MV-4-11 (cell line): ENCODE measurements at regions not wholly inside any gene's neighbourhood (a gene's known extent, or its start where the extent isn't known, plus 50 kb on each side); places are given as distances from the start of the nearest gene placed in this dataset.

Experiments
- DNase-seq: peaks from one replicate; lab custom pipeline; 2025; lab: John Stamatoyannopoulos, UW

GRCh38 chr11:108994887-108995286 is 330.0 kb downstream of the DDX10 start:
- peak; percentile 94 for DNase-seq

GRCh38 chr11:108997826-108998225 is 333.0 kb downstream of the DDX10 start:
- no peak for DNase-seq

- DNase-seq, result no peak
Observed at GRCh38 chr11:109000531-109000930, 335.7 kb downstream of the DDX10 start.

- no peak for DNase-seq
Observed at GRCh38 chr11:109001585-109001984, 336.7 kb downstream of the DDX10 start.

- DNase-seq, result no peak
Observed at GRCh38 chr11:109012991-109013390, 348.1 kb downstream of the DDX10 start.

GRCh38 chr11:109015283-109015682 is 350.4 kb downstream of the DDX10 start:
- DNase-seq, result no peak

GRCh38 chr11:109016724-109017123 is 351.9 kb downstream of the DDX10 start:
- DNase-seq, result no peak

- no peak for DNase-seq
Observed at GRCh38 chr11:109017489-109017888, 352.6 kb downstream of the DDX10 start.

- DNase-seq, result peak; percentile 1
Observed at GRCh38 chr11:109018639-109019038, 353.8 kb downstream of the DDX10 start.

- DNase-seq, result no peak
Observed at GRCh38 chr11:109019342-109019936, 354.6 kb downstream of the DDX10 start.

- peak; percentile 80 for DNase-seq
Observed at GRCh38 chr11:109023036-109023435, 358.2 kb downstream of the DDX10 start.

GRCh38 chr11:109026891-109027489 is 362.1 kb downstream of the DDX10 start:
- no peak for DNase-seq

- DNase-seq, result no peak
Observed at GRCh38 chr11:109027851-109028250, 363.0 kb downstream of the DDX10 start.

GRCh38 chr11:109029927-109030326 is 365.1 kb downstream of the DDX10 start:
- DNase-seq, result no peak

GRCh38 chr11:109033627-109034338 is 368.9 kb downstream of the DDX10 start:
- DNase-seq, result no peak

- DNase-seq, result no peak
Observed at GRCh38 chr11:109034339-109034696, 369.4 kb downstream of the DDX10 start.

- DNase-seq, result no peak
Observed at GRCh38 chr11:109035284-109035683, 370.4 kb downstream of the DDX10 start.

- DNase-seq, result no peak
Observed at GRCh38 chr11:109036011-109036410, 371.1 kb downstream of the DDX10 start.

GRCh38 chr11:109037856-109038780 is 373.2 kb downstream of the DDX10 start:
- DNase-seq, result no peak

GRCh38 chr11:109039611-109040010 is 374.7 kb downstream of the DDX10 start:
- no peak for DNase-seq

GRCh38 chr11:109040303-109040702 is 375.4 kb downstream of the DDX10 start:
- DNase-seq, result no peak

GRCh38 chr11:109041876-109042275 is 377.0 kb downstream of the DDX10 start:
- DNase-seq, result no peak
